PC-3 (cell line): ENCODE measurements at regions not wholly inside any gene's neighbourhood (a gene's known extent, or its start where the extent isn't known, plus 50 kb on each side); places are given as distances from the start of the nearest gene placed in this dataset.
A peak's percentile ranks its signal among the peaks of the same experiment; 100 is the strongest.

Source experiments
- ATAC-seq: fragments of 200-7000 bp; cut with Tn5 transposase; 2 replicates; pipeline ENCODE4 v1.9.1; 2020; ENCODE audit warnings: mild to moderate bottlenecking, moderate library complexity
- BruUV-seq: library from RNA; stranded (reverse); fragments of 400-500 nt; replicated peaks from 2 replicates; lab custom pipeline; 2021; lab: Mats Ljungman, UMichigan
- CTCF ChIA-PET: fragments of 300-600 bp; sonication (Branson Sonifier 250); formaldehyde crosslinking; loops from one replicate; lab custom pipeline; 2022; ENCODE audit warnings: antibody characterized with exemption; lab: Charles Lee
- POLR2A ChIA-PET: fragments of 300-600 bp; sonication (Branson Sonifier 250); formaldehyde crosslinking; loops from one replicate; lab custom pipeline; 2022; ENCODE audit warnings: antibody characterized with exemption; ENCODE audit not compliant: unreplicated experiment; lab: Charles Lee
- DNase-seq: peaks from one replicate; pipeline ENCODE4 v3.0.0-alpha.2; 2015
- H2AFZ ChIP-seq: fragments of 300-600 bp; sonication (generic); 2 replicates; pipeline ENCODE4 v1.6.0; 2016; ENCODE audit warnings: antibody characterized with exemption, low read length
- H3F3A ChIP-seq: fragments of 300-600 bp; sonication (generic); one replicate; pipeline ENCODE4 v1.6.0; 2017; ENCODE audit warnings: antibody characterized with exemption, low read length, control low read depth, mild to moderate bottlenecking; ENCODE audit not compliant: unreplicated experiment
- H3K27ac ChIP-seq: fragments of 300-600 bp; sonication (generic); 2 replicates; pipeline ENCODE4 v1.5.1; 2016; ENCODE audit warnings: mild to moderate bottlenecking, low read length
- H3K27me3 ChIP-seq: fragments of 300-600 bp; sonication (generic); 2 replicates; pipeline ENCODE4 v1.6.1; 2016; ENCODE audit warnings: low read length, mixed read lengths
- H3K36me3 ChIP-seq: fragments of 300-600 bp; sonication (generic); 2 replicates; pipeline ENCODE4 v1.6.1; 2016; ENCODE audit warnings: low read depth, mixed run types, low read length, mixed read lengths
- H3K4me1 ChIP-seq: fragments of 300-600 bp; sonication (generic); 2 replicates; pipeline ENCODE4 v1.5.1; 2016; ENCODE audit warnings: low read length; ENCODE audit not compliant: insufficient read depth
- H3K4me2 ChIP-seq: fragments of 300-600 bp; sonication (generic); 2 replicates; pipeline ENCODE4 v1.6.0; 2016; ENCODE audit warnings: low read length
- H3K4me3 ChIP-seq: fragments of 300-600 bp; sonication (generic); 2 replicates; pipeline ENCODE4 v1.5.1; 2016; ENCODE audit warnings: mild to moderate bottlenecking, low read length, mixed read lengths
- H3K79me2 ChIP-seq: fragments of 300-600 bp; sonication (generic); 2 replicates; pipeline ENCODE4 v1.6.1; 2017; ENCODE audit warnings: low read length, mixed read lengths
- H3K9ac ChIP-seq: fragments of 300-600 bp; sonication (generic); 2 replicates; pipeline ENCODE4 v1.6.0; 2016; ENCODE audit warnings: mild to moderate bottlenecking, low read length
- H3K9me2 ChIP-seq: fragments of 300-600 bp; sonication (generic); replicated peaks from 2 replicates; pipeline ENCODE4 v1.6.1; 2016; ENCODE audit warnings: mixed run types, low read length, mixed read lengths
- H3K9me3 ChIP-seq: fragments of 300-600 bp; sonication (generic); 2 replicates; pipeline ENCODE4 v1.6.1; 2016; ENCODE audit warnings: low read length, mixed read lengths
- H4K20me1 ChIP-seq: fragments of 300-600 bp; sonication (generic); 2 replicates; pipeline ENCODE4 v1.6.1; 2016; ENCODE audit warnings: low read length, mixed read lengths
- EZH2 ChIP-seq: fragments of 300-600 bp; sonication (generic); IDR thresholded peaks from one replicate; pipeline ENCODE4 v1.6.1; 2017; ENCODE audit warnings: antibody characterized with exemption, mild to moderate bottlenecking, low read length; ENCODE audit not compliant: unreplicated experiment
- EZH2phosphoT487 ChIP-seq: fragments of 300-600 bp; sonication (generic); IDR thresholded peaks from 2 replicates; pipeline ENCODE4 v1.6.1; 2018; ENCODE audit warnings: mild to moderate bottlenecking, antibody characterized with exemption, low read length, borderline replicate concordance
- intact Hi-C: fragments of 100-400 bp; cut with micrococcal nuclease; formaldehyde crosslinking; loops from 2 replicates; pipeline ENCODE4 v1.9.0; 2023
- TF ChIP-seq, protein P1 (sequence below): fragments of 300-600 bp; sonication (generic); conservative IDR thresholded peaks from 2 replicates; pipeline ENCODE4 v1.5.1; 2017; ENCODE audit warnings: antibody characterized with exemption, low read depth, mild to moderate bottlenecking, low read length

DNA sequence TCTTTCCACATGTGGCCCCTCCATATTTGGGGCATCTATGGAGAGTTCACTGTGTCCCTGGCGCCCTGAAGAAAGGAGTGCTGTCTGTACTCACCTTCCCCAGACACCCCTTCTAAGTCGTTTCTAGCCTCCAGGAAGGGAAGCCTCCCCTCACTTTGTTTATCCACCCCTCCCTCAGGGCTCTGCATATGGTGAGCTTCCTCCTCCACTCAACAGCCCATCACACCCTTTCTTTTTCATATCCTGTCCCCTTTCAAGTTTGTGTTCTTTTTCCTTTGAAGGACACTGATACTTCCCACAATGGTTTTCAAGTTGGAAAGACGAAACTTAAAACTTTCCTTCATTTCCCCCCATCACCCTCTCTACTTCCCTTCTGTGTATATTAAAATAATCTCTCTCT is 291.4 kb upstream of the POU3F3 start:
- Histone ChIP-seq H3K4me3 (no peak overlapping the region), H3F3A (no peaks in the 10 kb centered on the region), H4K20me1 (no peaks in the 10 kb centered on the region), H3K9me3 (no peaks in the 10 kb centered on the region), H3K79me2 (no peaks in the 10 kb centered on the region), H3K4me2 (no peak overlapping the region), H3K9ac (no peak overlapping the region), H2AFZ (no peak overlapping the region), H3K36me3 (no peaks in the 10 kb centered on the region), H3K27ac (no peak overlapping the region), H3K9me2 (no peaks in the 10 kb centered on the region), H3K27me3 (peaks cover 33% of the 10 kb centered on the region), H3K4me1 (no peaks in the 10 kb centered on the region)
- ATAC-seq: no peak
- CTCF ChIA-PET: no interaction called here
- BruUV-seq: no TSS peak
- intact Hi-C loops: no loop called here
- TF ChIP-seq EZH2 (no peak), EZH2phosphoT487 (no peak)
- TF ChIP-seq, protein P1, sequence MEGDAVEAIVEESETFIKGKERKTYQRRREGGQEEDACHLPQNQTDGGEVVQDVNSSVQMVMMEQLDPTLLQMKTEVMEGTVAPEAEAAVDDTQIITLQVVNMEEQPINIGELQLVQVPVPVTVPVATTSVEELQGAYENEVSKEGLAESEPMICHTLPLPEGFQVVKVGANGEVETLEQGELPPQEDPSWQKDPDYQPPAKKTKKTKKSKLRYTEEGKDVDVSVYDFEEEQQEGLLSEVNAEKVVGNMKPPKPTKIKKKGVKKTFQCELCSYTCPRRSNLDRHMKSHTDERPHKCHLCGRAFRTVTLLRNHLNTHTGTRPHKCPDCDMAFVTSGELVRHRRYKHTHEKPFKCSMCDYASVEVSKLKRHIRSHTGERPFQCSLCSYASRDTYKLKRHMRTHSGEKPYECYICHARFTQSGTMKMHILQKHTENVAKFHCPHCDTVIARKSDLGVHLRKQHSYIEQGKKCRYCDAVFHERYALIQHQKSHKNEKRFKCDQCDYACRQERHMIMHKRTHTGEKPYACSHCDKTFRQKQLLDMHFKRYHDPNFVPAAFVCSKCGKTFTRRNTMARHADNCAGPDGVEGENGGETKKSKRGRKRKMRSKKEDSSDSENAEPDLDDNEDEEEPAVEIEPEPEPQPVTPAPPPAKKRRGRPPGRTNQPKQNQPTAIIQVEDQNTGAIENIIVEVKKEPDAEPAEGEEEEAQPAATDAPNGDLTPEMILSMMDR: no peak
- POLR2A ChIA-PET: no interaction called here
- DNase-seq: no peak

- ChIA-PET POLR2A (no interaction called here), CTCF (no interaction called here)
- H3K4me3 ChIP-seq: no peak overlapping the region
- H3F3A ChIP-seq: no peaks in the 10 kb centered on the region
- no peaks in the 10 kb centered on the region for H3K36me3 ChIP-seq
- TF ChIP-seq EZH2phosphoT487 (no peak), EZH2 (no peak)
- TF ChIP-seq, protein P1: no peak
- no peak overlapping the region for H2AFZ ChIP-seq
- no peaks in the 10 kb centered on the region for H3K9me2 ChIP-seq
- H3K27me3 ChIP-seq: peaks cover 33% of the 10 kb centered on the region
- no peak for ATAC-seq
- no peak overlapping the region for H3K27ac ChIP-seq
- no peak overlapping the region for H3K4me2 ChIP-seq
- H3K9ac ChIP-seq: no peak overlapping the region
- DNase-seq: peak; percentile 40
- no peaks in the 10 kb centered on the region for H4K20me1 ChIP-seq
- H3K4me1 ChIP-seq: no peaks in the 10 kb centered on the region
- no TSS peak for BruUV-seq
- intact Hi-C loops: no loop called here
- no peaks in the 10 kb centered on the region for H3K9me3 ChIP-seq
- H3K79me2 ChIP-seq: no peaks in the 10 kb centered on the region
Measured at GRCh38 chr2:104563398-104563996, 290.4 kb upstream of the POU3F3 start.

DNA sequence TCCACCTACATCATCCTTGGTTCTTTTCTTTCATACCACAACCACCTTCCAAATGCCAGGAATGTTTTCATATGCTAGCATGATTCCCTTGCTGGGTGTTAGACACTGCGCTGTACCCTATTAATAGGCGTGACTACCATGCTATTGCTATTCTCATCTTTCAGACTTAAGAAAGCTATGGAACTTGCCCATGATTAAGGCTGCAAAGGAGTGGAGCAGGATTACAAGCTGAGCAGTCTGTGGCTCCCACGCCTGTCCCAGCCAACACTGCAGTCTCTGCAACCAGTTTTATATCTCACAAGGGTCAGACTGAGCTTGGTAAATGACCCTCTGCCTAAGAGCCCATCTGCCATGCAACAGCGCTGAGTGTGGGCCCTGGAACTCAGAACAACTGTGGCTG is 285.7 kb upstream of the POU3F3 start:
- CTCF ChIA-PET: no interaction called here
- no peaks in the 10 kb centered on the region for H4K20me1 ChIP-seq
- no peaks in the 10 kb centered on the region for H3K4me1 ChIP-seq
- H3K4me2 ChIP-seq: no peak overlapping the region
- no peak overlapping the region for H3K9ac ChIP-seq
- POLR2A ChIA-PET: no interaction called here
- TF ChIP-seq, protein P1: no peak
- TF ChIP-seq EZH2 (no peak), EZH2phosphoT487 (no peak)
- no peak overlapping the region for H3K27ac ChIP-seq
- no peaks in the 10 kb centered on the region for H3K79me2 ChIP-seq
- H3F3A ChIP-seq: no peaks in the 10 kb centered on the region
- H3K4me3 ChIP-seq: no peak overlapping the region
- H3K27me3 ChIP-seq: 0 out of 2 replicates have a peak, but pooled peaks cover 10% of the 10 kb centered on the region
- no peaks in the 10 kb centered on the region for H3K9me2 ChIP-seq
- DNase-seq (no peak), ATAC-seq (no peak)
- intact Hi-C loops: no loop called here
- no TSS peak for BruUV-seq
- H3K36me3 ChIP-seq: no peaks in the 10 kb centered on the region
- H2AFZ ChIP-seq: no peak overlapping the region
- no peaks in the 10 kb centered on the region for H3K9me3 ChIP-seq
